Mesodermal cell (in vitro differentiated cells): ENCODE measurements at regions not wholly inside any gene's neighbourhood (a gene's known extent, or its start where the extent isn't known, plus 50 kb on each side); places are given as distances from the start of the nearest gene placed in this dataset.

ENCODE experiments used
- H3K27ac ChIP-seq: 2 replicates; pipeline ENCODE4 v1.7.0; 2013; ENCODE audit warnings: mild to moderate bottlenecking, low read depth, low read length, moderate library complexity; ENCODE audit not compliant: severe bottlenecking
- H3K36me3 ChIP-seq: 2 replicates; pipeline ENCODE4 v1.7.1; 2013; ENCODE audit warnings: mild to moderate bottlenecking, low read length, moderate library complexity; ENCODE audit not compliant: control insufficient read depth, insufficient read depth
- H3K4me1 ChIP-seq: one replicate; pipeline ENCODE4 v1.7.1; 2013; ENCODE audit warnings: mild to moderate bottlenecking, low read length; ENCODE audit not compliant: insufficient read depth, control insufficient read depth, poor library complexity, severe bottlenecking
- H3K4me3 ChIP-seq: 2 replicates; pipeline ENCODE4 v1.7.0; 2013; ENCODE audit warnings: low read length, control low read depth, mild to moderate bottlenecking; ENCODE audit not compliant: insufficient read depth, poor library complexity, severe bottlenecking; ENCODE audit errors: extremely low read depth
- H3K9me3 ChIP-seq: 2 replicates; pipeline ENCODE4 v1.7.1; 2013; ENCODE audit warnings: mild to moderate bottlenecking, low read length, moderate library complexity; ENCODE audit not compliant: control insufficient read depth
- WGBS, 2 experiments: methylation state at CpG; one replicate each; pipeline ENCODE4 v1.1.5; 2013; ENCODE audit warnings: missing lambda C conversion rate in 2 of 2; ENCODE audit not compliant: insufficient coverage in 2 of 2; 5-methylcytosine and 5-hydroxymethylcytosine counted together

DNA sequence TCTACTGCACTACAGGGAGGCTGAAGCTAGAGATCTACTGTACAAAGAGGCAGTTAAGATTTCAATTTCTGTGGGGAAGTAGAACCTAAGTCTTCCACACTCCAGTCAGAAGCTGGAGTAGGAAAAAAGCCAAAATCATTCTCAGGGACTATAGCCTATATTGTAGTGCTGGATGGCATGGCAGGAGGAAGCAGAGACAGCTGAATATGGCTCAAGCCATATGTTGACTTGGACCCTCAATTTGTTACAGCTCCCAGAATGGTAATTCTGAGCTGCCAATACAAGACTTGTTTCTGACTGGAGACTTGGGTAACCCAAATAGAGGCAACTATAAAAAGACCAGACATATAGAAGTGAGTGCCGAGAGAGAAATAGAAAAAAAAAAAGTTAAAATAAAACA is 200.6 kb downstream of the PTBP2 start:
- Histone ChIP-seq H3K9me3 (no peaks in the 10 kb centered on the region), H3K36me3 (no peaks in the 10 kb centered on the region), H3K4me3 (no peak overlapping the region), H3K4me1 (no peaks in the 10 kb centered on the region), H3K27ac (no peak overlapping the region)
- WGBS, 2 experiments: no CpG with 5 or more reads among the region's 1 CpG

DNA sequence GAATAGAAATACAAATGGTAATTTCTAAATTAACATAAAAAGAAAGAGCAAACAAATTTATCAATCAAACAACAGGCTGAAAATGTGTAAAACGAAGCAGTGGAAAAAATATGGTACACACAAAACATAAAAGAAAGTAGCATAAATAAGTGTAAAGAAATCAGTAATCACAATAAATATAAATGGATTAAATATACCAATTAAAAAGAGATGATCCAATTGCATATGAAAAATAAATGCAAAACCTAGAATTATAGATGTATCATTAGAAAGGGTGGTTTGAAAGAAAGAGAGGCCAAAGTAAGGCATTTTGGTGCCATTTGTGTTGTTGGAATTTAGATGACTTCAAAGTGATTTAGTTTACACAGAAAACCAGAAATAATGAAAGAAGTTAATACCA is 202.2 kb downstream of the PTBP2 start:
- Histone ChIP-seq H3K4me3 (no peak overlapping the region), H3K36me3 (no peaks in the 10 kb centered on the region), H3K4me1 (no peaks in the 10 kb centered on the region), H3K9me3 (no peaks in the 10 kb centered on the region), H3K27ac (no peak overlapping the region)
- no CpG with 5 or more reads among the region's 1 CpG for whole genome bisulfite sequencing, 2 experiments

DNA sequence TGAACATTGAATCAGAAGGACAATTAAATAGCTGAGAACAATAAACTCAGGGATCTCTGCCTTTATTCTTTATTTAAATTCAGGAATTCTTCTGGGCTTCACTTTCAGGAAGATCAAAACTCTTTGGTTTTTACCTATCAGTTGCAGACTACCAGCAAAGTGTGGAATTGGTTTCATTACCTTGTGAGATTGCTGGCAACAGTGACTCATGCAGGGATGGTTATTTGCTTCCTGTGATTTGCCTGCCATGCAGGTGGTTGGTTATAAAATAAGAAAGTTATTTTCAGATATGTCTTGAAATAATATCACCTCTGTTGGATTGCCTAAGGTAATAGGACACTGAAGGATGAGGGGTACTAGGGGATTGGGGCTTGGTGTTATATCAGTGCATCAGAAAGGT is 204.6 kb downstream of the PTBP2 start:
- H3K4me3 ChIP-seq: no peak overlapping the region
- no peaks in the 10 kb centered on the region for H3K4me1 ChIP-seq
- no peak overlapping the region for H3K27ac ChIP-seq
- H3K9me3 ChIP-seq: no peaks in the 10 kb centered on the region
- no peaks in the 10 kb centered on the region for H3K36me3 ChIP-seq

DNA sequence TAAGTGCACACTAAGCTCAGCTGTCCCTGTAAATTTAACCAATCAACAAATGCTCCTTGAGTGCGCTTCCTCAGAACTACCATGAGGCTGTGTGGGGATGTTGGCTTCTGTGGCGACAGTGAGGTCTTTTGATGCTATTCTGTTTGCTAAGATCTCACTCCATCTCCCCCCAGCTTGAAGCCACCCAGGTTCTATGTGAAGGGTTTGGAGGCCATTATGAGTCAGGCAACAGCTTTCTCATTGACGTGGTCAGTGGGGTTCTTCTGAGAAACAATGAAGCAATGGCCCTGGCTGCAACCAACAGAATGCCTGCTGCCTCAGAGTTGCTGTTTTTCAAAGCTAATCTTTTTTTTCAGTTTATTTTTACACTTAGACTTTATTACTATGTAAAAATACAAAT is 205.5 kb downstream of the PTBP2 start:
- Histone ChIP-seq H3K4me3 (no peak overlapping the region), H3K4me1 (no peaks in the 10 kb centered on the region), H3K27ac (no peak overlapping the region), H3K9me3 (no peaks in the 10 kb centered on the region), H3K36me3 (no peaks in the 10 kb centered on the region)
- 38 to 72% methylated on average over 1 to 3 of the region's 3 CpGs for WGBS, 2 experiments

DNA sequence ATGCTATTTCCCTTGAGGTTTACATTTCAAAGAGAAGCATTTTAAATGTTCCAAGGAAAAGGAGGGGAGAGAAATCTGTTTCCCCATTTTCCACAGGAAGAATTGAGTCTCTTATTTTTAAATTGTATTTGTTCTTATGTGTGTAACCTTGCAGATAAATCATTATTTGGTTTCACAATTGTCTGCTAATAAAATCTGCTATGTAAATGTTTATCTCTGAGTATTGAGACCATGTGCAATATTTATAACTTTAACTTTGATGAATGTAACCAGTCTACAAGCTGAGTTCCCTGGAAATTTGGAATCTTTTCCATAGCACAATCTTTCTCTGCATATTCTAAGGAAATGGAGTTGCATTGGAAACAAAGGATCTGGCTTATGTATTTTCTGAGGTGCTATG is 209.6 kb downstream of the PTBP2 start:
- H3K27ac ChIP-seq: no peak overlapping the region
- H3K36me3 ChIP-seq: no peaks in the 10 kb centered on the region
- H3K9me3 ChIP-seq: no peaks in the 10 kb centered on the region
- H3K4me1 ChIP-seq: no peaks in the 10 kb centered on the region
- H3K4me3 ChIP-seq: no peak overlapping the region

DNA sequence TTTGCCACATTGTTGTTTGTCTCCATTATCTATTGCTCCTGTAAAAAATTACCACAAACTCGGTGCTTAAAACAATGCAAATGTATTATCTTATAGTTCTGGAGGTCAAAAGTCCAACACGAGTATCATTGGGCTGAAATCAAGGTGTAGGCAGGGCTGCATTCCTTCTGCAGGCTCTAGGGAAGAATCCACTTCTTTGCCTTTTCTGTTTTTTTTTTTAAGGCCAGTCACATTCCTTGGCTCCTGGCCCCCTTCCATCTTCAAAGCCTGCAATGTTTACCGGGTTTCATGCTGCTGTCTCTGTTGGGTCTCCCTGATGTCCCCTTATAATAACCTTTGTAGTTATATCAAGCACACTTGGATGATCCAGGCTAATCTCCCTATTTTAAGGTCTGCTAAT is 212.7 kb downstream of the PTBP2 start:
- no peaks in the 10 kb centered on the region for H3K36me3 ChIP-seq
- no peak overlapping the region for H3K4me3 ChIP-seq
- no peak overlapping the region for H3K27ac ChIP-seq
- WGBS, 2 experiments: 44 to 55% methylated on average over 2 of the region's 3 CpGs
- H3K9me3 ChIP-seq: no peaks in the 10 kb centered on the region
- no peaks in the 10 kb centered on the region for H3K4me1 ChIP-seq

DNA sequence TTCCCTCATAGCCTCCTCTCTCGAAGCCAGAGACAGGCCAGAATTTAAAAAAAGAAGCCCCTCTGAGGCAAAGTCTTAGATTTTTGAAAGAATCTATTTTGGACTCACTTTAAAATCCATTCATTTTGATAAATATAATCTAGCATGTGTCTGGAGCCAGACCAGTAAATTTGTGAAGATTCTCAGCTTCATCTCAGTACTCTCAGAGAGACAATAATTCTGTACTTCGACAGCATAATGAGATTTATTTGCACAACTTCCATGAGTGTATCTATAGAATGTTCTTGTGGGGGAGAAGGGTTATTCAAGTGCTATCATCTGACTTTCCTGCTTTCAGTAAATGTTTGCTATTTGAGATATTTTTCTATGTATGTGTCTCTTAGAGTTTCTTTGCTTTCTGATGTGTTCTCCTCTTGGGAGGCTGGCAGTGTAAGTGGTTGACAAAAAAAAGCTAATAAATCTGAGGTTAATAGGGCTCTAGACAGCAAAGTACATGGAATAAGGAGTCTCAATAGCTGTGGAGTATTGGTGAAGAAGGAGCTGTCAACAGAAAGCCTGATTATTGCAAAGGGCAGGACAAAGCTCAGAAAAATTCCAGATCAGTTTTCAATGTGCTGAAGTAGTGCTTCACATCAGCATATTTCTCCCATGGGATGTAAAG is 223.0 kb downstream of the PTBP2 start:
- Histone ChIP-seq H3K9me3 (no peaks in the 10 kb centered on the region), H3K4me1 (no peaks in the 10 kb centered on the region), H3K4me3 (no peak overlapping the region), H3K27ac (no peak overlapping the region), H3K36me3 (no peaks in the 10 kb centered on the region)
- no CpG with 5 or more reads among the region's 2 CpGs for WGBS, 2 experiments

DNA sequence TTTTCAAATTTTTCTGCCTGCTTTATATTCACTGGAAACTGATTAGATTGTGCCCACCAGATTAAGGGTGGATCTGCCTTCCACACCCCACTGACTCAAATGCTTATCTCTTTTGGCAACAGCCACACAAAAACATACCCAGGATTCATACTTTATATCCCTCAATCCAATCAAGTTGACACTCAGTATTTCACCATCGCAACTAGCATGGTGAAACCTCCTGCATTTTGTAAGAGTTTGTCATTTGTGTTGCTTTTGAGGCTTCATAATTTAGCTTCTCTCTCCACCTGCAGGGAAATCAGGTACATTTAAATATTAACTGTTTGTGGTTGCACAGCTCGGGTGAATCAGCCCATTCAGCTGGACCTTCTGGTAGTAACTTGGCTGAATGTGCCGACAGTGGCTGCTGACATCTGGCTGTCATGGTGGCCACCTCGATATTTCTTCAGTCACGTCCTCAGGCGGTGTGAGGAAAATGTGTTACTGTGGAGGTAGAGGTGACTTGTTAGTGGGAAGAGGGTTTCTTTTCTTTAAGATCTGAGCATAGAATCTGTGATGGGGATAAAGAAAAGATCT is 224.0 kb downstream of the PTBP2 start:
- 82 to 93% methylated on average over 3 to 4 of the region's 6 CpGs for WGBS, 2 experiments
- Histone ChIP-seq H3K4me1 (no peaks in the 10 kb centered on the region), H3K36me3 (no peaks in the 10 kb centered on the region), H3K27ac (no peak overlapping the region), H3K9me3 (no peaks in the 10 kb centered on the region), H3K4me3 (no peak overlapping the region)

DNA sequence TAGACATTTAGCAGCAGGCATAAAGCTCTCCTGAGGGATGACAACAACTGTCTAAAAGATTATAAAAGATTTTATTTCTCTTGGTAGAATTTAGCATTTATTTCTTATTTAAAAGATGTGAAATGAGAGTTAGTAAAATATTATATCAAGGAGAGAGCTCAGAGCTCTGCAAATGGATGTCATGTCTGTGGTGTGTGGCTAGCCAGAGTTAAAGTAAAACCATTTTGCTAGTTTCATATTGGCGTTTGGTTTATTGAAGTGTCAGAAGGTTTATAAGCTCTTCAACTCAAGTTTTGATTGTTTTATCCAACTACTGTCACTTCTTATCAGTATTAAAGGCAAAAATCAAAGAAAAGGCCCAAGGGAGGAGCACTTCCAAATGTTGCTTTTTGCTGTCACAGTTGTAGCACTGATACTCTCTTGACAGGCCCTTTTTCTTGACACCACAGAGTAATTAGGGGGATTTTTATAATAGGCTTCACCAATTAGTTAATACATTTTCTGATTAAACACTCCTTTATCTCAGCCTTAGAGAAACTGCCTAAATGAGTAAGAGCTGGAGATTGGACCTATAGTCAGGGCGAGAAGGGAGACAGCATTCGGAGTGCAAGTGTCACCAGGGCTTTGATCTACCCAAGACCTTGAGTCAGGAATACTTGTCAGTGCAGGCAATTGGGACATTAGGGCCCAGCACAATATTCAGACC is 233.9 kb downstream of the PTBP2 start:
- 83 to 94% methylated on average over 2 of the region's 3 CpGs for WGBS, 2 experiments

DNA sequence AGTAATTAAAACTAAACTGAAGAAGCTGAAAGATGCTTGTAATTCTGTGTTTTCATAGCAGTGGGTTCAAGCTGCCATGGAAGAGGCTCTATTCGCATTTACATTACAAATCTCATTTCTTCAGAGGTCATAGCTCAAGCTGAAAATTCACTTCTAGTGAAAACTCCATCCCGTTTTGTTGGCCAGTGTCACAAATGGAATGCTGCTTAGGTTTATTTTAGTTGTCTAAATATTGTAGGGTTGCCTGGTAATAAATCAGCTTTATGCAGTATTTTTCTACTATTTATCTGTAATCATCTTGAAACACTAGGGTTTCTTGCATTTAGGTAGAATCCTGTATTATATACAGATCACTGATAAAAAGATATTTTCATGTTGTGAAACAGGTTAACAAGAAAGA is 240.6 kb downstream of the PTBP2 start:
- H3K27ac ChIP-seq: no peak overlapping the region
- WGBS, 2 experiments: no CpG with 5 or more reads among the region's 2 CpGs

More for the DNA sequence above, 233.9 kb downstream of the PTBP2 start:
- H3K9me3 ChIP-seq: no peaks in the 10 kb centered on the region
- H3K4me1 ChIP-seq: no peaks in the 10 kb centered on the region
- no peaks in the 10 kb centered on the region for H3K36me3 ChIP-seq
- H3K4me3 ChIP-seq: no peak overlapping the region
- H3K27ac ChIP-seq: no peak overlapping the region

DNA sequence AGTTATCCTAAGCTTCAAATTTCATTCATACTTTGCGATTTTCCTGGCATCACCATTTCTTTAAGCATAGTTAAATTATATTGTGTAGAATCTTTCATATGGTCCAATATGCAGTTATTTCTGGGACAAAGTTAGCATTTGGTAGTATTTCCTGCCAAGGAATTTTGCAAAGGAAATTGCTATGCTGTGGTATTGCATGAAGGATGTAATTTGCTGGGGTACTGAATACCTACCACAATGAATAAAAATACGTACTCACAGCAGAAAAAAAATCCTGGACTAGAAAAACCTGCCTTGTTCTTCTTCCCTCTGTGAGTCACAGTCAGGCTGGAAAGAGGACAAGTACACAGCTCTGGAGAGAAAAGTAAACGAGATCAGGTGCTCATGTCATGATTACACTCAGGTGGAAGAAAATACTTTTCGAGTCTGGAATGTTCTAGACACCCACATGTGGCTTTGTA is 241.2 kb downstream of the PTBP2 start:
- H3K4me1 ChIP-seq: no peaks in the 10 kb centered on the region
- 82% methylated on average over 2 of the region's 4 CpGs; no CpG with 5 or more reads in 1 of the 2 experiments for WGBS, 2 experiments
- H3K36me3 ChIP-seq: no peaks in the 10 kb centered on the region
- H3K27ac ChIP-seq: no peak overlapping the region
- H3K9me3 ChIP-seq: no peaks in the 10 kb centered on the region
- H3K4me3 ChIP-seq: no peak overlapping the region

More for the DNA sequence above, 240.6 kb downstream of the PTBP2 start:
- no peak overlapping the region for H3K4me3 ChIP-seq
- no peaks in the 10 kb centered on the region for H3K4me1 ChIP-seq
- no peaks in the 10 kb centered on the region for H3K36me3 ChIP-seq
- no peaks in the 10 kb centered on the region for H3K9me3 ChIP-seq
